Brain pericyte (primary cell): ENCODE measurements at regions not wholly inside any gene's neighbourhood (a gene's known extent, or its start where the extent isn't known, plus 50 kb on each side); places are given as distances from the start of the nearest gene placed in this dataset.
"Not testable (repeated sequence)": the region's sequence is repeated elsewhere in the genome, so short reads cannot be mapped to it uniquely, and the experiment has no call there.

ENCODE experiments used
- DNase-seq: peaks from one replicate; pipeline ENCODE4 v3.0.0-alpha.2; 2012; ENCODE audit warnings: low read depth, low spot score

- no peak for DNase-seq
Measured at GRCh38 chr3:8136553-8136952, 365.1 kb upstream of the LMCD1 start.

- no peak for DNase-seq
Measured at GRCh38 chr3:8143186-8143585, 358.4 kb upstream of the LMCD1 start.

GRCh38 chr3:8145661-8146060 lies 356.0 kb upstream of the LMCD1 start:
- no peak for DNase-seq

- DNase-seq, result no peak
Measured at GRCh38 chr3:8147711-8148110, 353.9 kb upstream of the LMCD1 start.

- DNase-seq, result no peak
Measured at GRCh38 chr3:8152821-8153418, 348.7 kb upstream of the LMCD1 start.

- no peak for DNase-seq
Measured at GRCh38 chr3:8153800-8154199, 347.8 kb upstream of the LMCD1 start.

- no peak for DNase-seq
Measured at GRCh38 chr3:8154617-8155016, 347.0 kb upstream of the LMCD1 start.

GRCh38 chr3:8156138-8156537 lies 345.5 kb upstream of the LMCD1 start:
- DNase-seq, result no peak

- no peak for DNase-seq
Measured at GRCh38 chr3:8156831-8157230, 344.8 kb upstream of the LMCD1 start.

GRCh38 chr3:8157640-8158039 lies 344.0 kb upstream of the LMCD1 start:
- DNase-seq, result no peak

GRCh38 chr3:8164145-8164544 lies 337.5 kb upstream of the LMCD1 start:
- DNase-seq, result no peak

- DNase-seq, result no peak
Measured at GRCh38 chr3:8166014-8166413, 335.6 kb upstream of the LMCD1 start.

GRCh38 chr3:8170971-8171508 lies 330.6 kb upstream of the LMCD1 start:
- no peak for DNase-seq

GRCh38 chr3:8173892-8174291 lies 327.7 kb upstream of the LMCD1 start:
- DNase-seq, result no peak

- DNase-seq, result not testable (repeated sequence)
Measured at GRCh38 chr3:8176759-8177483, 324.7 kb upstream of the LMCD1 start.

- not testable (repeated sequence) for DNase-seq
Measured at GRCh38 chr3:8178516-8178915, 323.1 kb upstream of the LMCD1 start.

GRCh38 chr3:8182904-8183303 lies 318.7 kb upstream of the LMCD1 start:
- no peak for DNase-seq

GRCh38 chr3:8183627-8184026 lies 318.0 kb upstream of the LMCD1 start:
- no peak for DNase-seq

- no peak for DNase-seq
Measured at GRCh38 chr3:8186213-8186612, 315.4 kb upstream of the LMCD1 start.

GRCh38 chr3:8187996-8188395 lies 313.6 kb upstream of the LMCD1 start:
- DNase-seq, result no peak

- no peak for DNase-seq
Measured at GRCh38 chr3:8189051-8189450, 312.6 kb upstream of the LMCD1 start.

- DNase-seq, result no peak
Measured at GRCh38 chr3:8191406-8191805, 310.2 kb upstream of the LMCD1 start.

- no peak for DNase-seq
Measured at GRCh38 chr3:8197384-8197783, 304.2 kb upstream of the LMCD1 start.
